Small intestine (tissue), 7 donors: ENCODE measurements at regions not wholly inside any gene's neighbourhood (a gene's known extent, or its start where the extent isn't known, plus 50 kb on each side); places are given as distances from the start of the nearest gene placed in this dataset.
A peak's percentile ranks its signal among the peaks of the same experiment; 100 is the strongest.
"Not testable (repeated sequence)": the region's sequence is repeated elsewhere in the genome, so short reads cannot be mapped to it uniquely, and the experiment has no call there.

Experiments
- DNase-seq, 2 donors: peaks; one replicate each; pipeline versions ENCODE4 v3.0.0 to v3.0.0-alpha.2; 2013
- FAIRE-seq: peaks from 2 replicates; lab custom pipeline; 2012; peaks lifted over from hg19 to GRCh38; lab: Jason Lieb, UNC
- H3K27ac ChIP-seq, 3 donors: one replicate each; pipeline ENCODE4 v1.5.1; 2013; ENCODE audit warnings: low read length in 2 of 3, mild to moderate bottlenecking in 2 of 3, control low read depth in 1 of 3, inconsistent platforms in 1 of 3, low read depth in 1 of 3, moderate library complexity in 1 of 3
- H3K27me3 ChIP-seq, 3 donors: one replicate each; pipeline ENCODE4 v1.6.1; 2013; ENCODE audit warnings: low read length in 3 of 3, inconsistent platforms in 1 of 3; ENCODE audit not compliant: control insufficient read depth in 3 of 3, insufficient read depth in 3 of 3
- H3K36me3 ChIP-seq, 3 donors: one replicate each; pipeline ENCODE4 v1.6.1; 2013; ENCODE audit warnings: low read length in 3 of 3, inconsistent platforms in 1 of 3, low read depth in 1 of 3, mild to moderate bottlenecking in 1 of 3, moderate library complexity in 1 of 3; ENCODE audit not compliant: control insufficient read depth in 3 of 3, insufficient read depth in 2 of 3
- H3K4me1 ChIP-seq, 3 donors: one replicate each; pipeline ENCODE4 v1.6.1; 2013; ENCODE audit warnings: low read length in 2 of 3, inconsistent platforms in 1 of 3, low read depth in 1 of 3, mild to moderate bottlenecking in 1 of 3, moderate library complexity in 1 of 3; ENCODE audit not compliant: control insufficient read depth in 3 of 3, insufficient read depth in 2 of 3
- H3K4me3 ChIP-seq, 3 donors: one replicate each; pipeline ENCODE4 v1.5.1; 2013; ENCODE audit warnings: low read length in 3 of 3, control low read depth in 1 of 3, inconsistent platforms in 1 of 3, low read depth in 1 of 3, mild to moderate bottlenecking in 1 of 3, moderate library complexity in 1 of 3
- H3K9me3 ChIP-seq, 2 donors: one replicate each; pipeline ENCODE4 v1.6.1; 2013; ENCODE audit warnings: low read depth in 1 of 2, low read length in 1 of 2; ENCODE audit not compliant: control insufficient read depth in 2 of 2, insufficient read depth in 1 of 2
- WGBS, 3 donors: extraction: QIAGEN DNeasy Blood & Tissue Kit; methylation state at CpG; one replicate each; pipeline ENCODE4 v1.1.7; 2013; 5-methylcytosine and 5-hydroxymethylcytosine counted together
- donor health status: healthy with polysubstance abuse.
- donor health status: control.
- donor health status: control.
- donor health status: Bipolar disorder and iron deficiency.
- donor health status: healthy.

DNA sequence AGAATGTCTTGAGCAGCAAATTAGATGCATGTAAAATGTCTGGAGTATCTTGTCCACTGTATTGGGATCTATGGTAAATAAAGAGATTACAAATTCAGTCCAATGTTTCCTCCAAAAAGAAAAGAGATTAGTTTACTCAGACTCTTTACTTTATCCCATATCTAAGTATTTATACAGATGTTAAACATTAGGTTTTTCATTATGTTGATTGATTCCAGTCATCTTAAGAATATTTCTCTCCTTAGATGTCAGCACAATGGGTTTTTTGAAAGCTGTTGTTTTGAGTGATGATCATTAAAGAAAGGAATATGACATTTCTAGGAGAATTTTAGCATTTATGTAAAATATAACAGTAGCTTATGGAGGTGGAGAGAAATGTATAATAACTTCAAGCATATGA lies 938.9 kb downstream of the C4orf33 start:
- DNase-seq, result no peak
- no peak for FAIRE-seq
- H3K9me3 ChIP-seq, result no peaks in the 10 kb centered on the region
- no peaks in the 10 kb centered on the region for H3K36me3 ChIP-seq
- no peaks in the 10 kb centered on the region for H3K27me3 ChIP-seq
- H3K4me3 ChIP-seq, result no peak overlapping the region
- no peak overlapping the region for H3K27ac ChIP-seq
- no peaks in the 10 kb centered on the region for H3K4me1 ChIP-seq

GRCh38 chr4:130035391-130035790 lies 939.4 kb downstream of the C4orf33 start:
- Histone ChIP-seq H3K27me3 (no peaks in the 10 kb centered on the region), H3K9me3 (no peaks in the 10 kb centered on the region), H3K4me3 (no peak overlapping the region), H3K27ac (no peak overlapping the region), H3K4me1 (no peaks in the 10 kb centered on the region), H3K36me3 (no peaks in the 10 kb centered on the region)
- DNase-seq (no peak), FAIRE-seq (no peak)
- 35 to 42% (median 38%) methylated on average over 1 of the region's 1 CpG for WGBS, 3 donors

GRCh38 chr4:130037866-130038265 lies 941.9 kb downstream of the C4orf33 start:
- 96 to 97% (median 97%) methylated on average over 13 of the region's 13 CpGs for WGBS, 3 donors
- not testable (repeated sequence) for FAIRE-seq, DNase-seq, H3K9me3 ChIP-seq, H3K27me3 ChIP-seq, H3K36me3 ChIP-seq, H3K4me1 ChIP-seq, H3K4me3 ChIP-seq, H3K27ac ChIP-seq

DNA sequence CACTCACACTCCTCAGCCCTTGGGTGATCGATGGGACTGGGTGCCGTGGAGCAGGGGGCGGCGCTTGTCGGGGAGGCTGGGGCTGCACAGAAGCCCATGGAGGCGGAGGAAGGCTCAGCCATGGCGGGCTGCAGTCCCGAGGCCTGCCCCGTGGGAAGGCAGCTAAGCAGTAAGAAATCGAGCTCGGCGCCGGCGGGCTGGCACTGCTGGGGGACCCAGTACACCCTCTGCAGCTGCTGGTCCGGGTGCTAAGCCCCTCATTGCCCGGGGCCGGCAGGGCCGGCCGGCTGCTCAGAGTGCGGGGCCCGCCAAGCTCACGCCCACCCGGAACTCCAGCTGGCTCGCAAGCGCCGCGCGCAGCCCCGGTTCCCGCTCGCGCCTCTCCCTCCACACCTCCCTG lies 942.6 kb downstream of the C4orf33 start:
- FAIRE-seq, H3K27me3 ChIP-seq, H3K4me3 ChIP-seq, DNase-seq, H3K27ac ChIP-seq, H3K9me3 ChIP-seq, H3K4me1 ChIP-seq, H3K36me3 ChIP-seq: not testable (repeated sequence)
- 93 to 98% (median 95%) methylated on average over 22 to 32 of the region's 32 CpGs for WGBS, 3 donors

GRCh38 chr4:130043732-130044160 lies 947.8 kb downstream of the C4orf33 start:
- Histone ChIP-seq H3K4me3 (no peak overlapping the region), H3K4me1 (no peaks in the 10 kb centered on the region), H3K9me3 (no peaks in the 10 kb centered on the region), H3K36me3 (no peaks in the 10 kb centered on the region), H3K27me3 (no peaks in the 10 kb centered on the region), H3K27ac (no peak overlapping the region)
- FAIRE-seq (no peak), DNase-seq (peak in 1 of 2 donors; percentile 6)
- WGBS, 3 donors, result 7 to 36% (median 11%) methylated on average over 1 of the region's 1 CpG

DNA sequence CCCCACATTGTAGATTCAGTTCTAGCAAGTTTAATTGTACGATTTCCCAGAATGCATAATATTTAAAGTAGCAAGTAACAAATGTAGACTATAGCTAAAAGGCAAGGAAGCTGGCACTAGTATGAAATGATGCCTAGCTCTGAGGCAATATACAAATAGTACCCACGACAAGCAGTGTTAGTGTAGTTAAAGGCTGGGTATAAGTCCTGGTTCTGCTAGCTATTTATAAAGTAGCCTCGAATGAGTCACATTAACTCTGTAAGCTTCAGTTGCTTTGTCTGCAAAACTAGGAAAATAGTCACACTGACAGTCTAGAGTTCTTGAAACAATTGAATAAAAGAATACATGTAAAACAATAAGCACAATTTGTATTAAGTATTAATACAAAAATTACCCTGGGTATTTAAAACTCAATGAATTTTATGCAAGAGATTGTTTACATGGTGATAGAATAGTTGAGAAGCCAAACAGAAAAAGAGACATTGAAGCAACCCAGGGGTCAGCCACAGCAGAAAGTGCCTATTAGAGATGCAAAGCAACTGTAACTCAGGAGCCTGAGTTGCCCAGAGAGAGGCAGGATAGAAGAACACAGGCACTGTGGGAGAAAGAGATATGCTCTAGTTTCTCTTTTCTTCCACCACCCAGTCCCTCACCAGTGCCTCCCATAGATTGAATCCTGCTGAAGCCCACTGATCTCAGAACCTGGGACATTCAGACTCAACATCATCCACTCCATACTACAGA lies 949.0 kb downstream of the C4orf33 start:
- DNase-seq, result no peak
- FAIRE-seq, result no peak
- no peak overlapping the region for H3K4me3 ChIP-seq
- no peaks in the 10 kb centered on the region for H3K4me1 ChIP-seq
- no peaks in the 10 kb centered on the region for H3K9me3 ChIP-seq
- 79 to 80% (median 79%) methylated on average over 3 of the region's 3 CpGs for WGBS, 3 donors
- H3K36me3 ChIP-seq, result no peaks in the 10 kb centered on the region
- no peak overlapping the region for H3K27ac ChIP-seq
- no peaks in the 10 kb centered on the region for H3K27me3 ChIP-seq

GRCh38 chr4:130053723-130054122 lies 957.8 kb downstream of the C4orf33 start:
- FAIRE-seq (no peak), DNase-seq (peak in 1 of 2 donors; percentile 21)
- Histone ChIP-seq H3K27ac (no peak overlapping the region), H3K9me3 (peaks cover 0 to 4% of the 10 kb centered on the region in 2 donors), H3K36me3 (no peaks in the 10 kb centered on the region), H3K4me1 (no peaks in the 10 kb centered on the region), H3K4me3 (no peak overlapping the region), H3K27me3 (no peaks in the 10 kb centered on the region)
- WGBS, 3 donors, result 52 to 62% (median 54%) methylated on average over 2 of the region's 2 CpGs

DNA sequence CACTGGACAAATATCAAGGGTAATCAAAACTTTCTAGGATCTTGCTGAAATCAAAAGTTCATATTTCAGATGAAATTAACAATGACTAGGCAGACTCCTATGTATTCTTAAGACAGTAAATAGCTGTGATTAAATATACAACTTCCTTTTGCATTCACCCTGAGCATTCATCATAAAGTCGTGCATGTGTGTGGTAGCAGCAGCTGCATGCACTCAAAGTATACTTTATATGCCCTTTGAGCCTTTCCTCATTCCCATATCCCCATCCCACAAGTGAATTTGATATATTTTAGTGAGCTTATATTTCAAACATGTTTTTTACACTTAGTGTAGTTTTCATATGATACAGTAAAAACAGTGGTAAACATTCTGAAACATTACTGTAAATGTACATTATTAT lies 959.0 kb downstream of the C4orf33 start:
- H3K27ac ChIP-seq, result no peak overlapping the region
- peaks cover 0 to 4% of the 10 kb centered on the region in 2 donors for H3K9me3 ChIP-seq
- H3K4me3 ChIP-seq, result no peak overlapping the region
- DNase-seq (no peak), FAIRE-seq (no peak)
- no peaks in the 10 kb centered on the region for H3K4me1 ChIP-seq
- H3K36me3 ChIP-seq, result no peaks in the 10 kb centered on the region
- 8 to 25% (median 12%) methylated on average over 1 of the region's 1 CpG for WGBS, 3 donors
- no peaks in the 10 kb centered on the region for H3K27me3 ChIP-seq

GRCh38 chr4:130056286-130056685 lies 960.3 kb downstream of the C4orf33 start:
- DNase-seq, result no peak
- H3K36me3 ChIP-seq, result no peaks in the 10 kb centered on the region
- no peaks in the 10 kb centered on the region for H3K4me1 ChIP-seq
- WGBS, 3 donors, result 71 to 97% (median 82%) methylated on average over 2 of the region's 2 CpGs
- no peak overlapping the region for H3K27ac ChIP-seq
- no peak for FAIRE-seq
- no peaks in the 10 kb centered on the region for H3K27me3 ChIP-seq
- peaks cover 0 to 4% of the 10 kb centered on the region in 2 donors for H3K9me3 ChIP-seq
- no peak overlapping the region for H3K4me3 ChIP-seq
